GM18526 (cell line): ENCODE measurements at regions not wholly inside any gene's neighbourhood (a gene's known extent, or its start where the extent isn't known, plus 50 kb on each side); places are given as distances from the start of the nearest gene placed in this dataset.

Source experiments
- POLR2A ChIP-seq: IDR thresholded peaks from 3 replicates; pipeline ENCODE4 v1.6.1; 2011; ENCODE audit not compliant: insufficient read length; ENCODE audit errors: extremely low read depth

GRCh38 chr3:158950178-158950901, 148.5 kb downstream of the MFSD1 start:
- TF ChIP-seq POLR2A, result no peak

GRCh38 chr3:158953131-158953530, 151.3 kb downstream of the MFSD1 start:
- no peak for TF ChIP-seq POLR2A

GRCh38 chr3:158954420-158954819, 152.6 kb downstream of the MFSD1 start:
- no peak for TF ChIP-seq POLR2A

GRCh38 chr3:158958873-158959272, 157.0 kb downstream of the MFSD1 start:
- TF ChIP-seq POLR2A, result no peak

GRCh38 chr3:158961471-158961870, 159.6 kb downstream of the MFSD1 start:
- no peak for TF ChIP-seq POLR2A

- TF ChIP-seq POLR2A, result no peak
These were observed 160.1 kb downstream of the MFSD1 start for GRCh38 chr3:158961911-158962310.

- TF ChIP-seq POLR2A, result no peak
These were observed 168.2 kb downstream of the MFSD1 start for GRCh38 chr3:158970006-158970405.

GRCh38 chr3:158974904-158975303, 173.1 kb downstream of the MFSD1 start:
- no peak for TF ChIP-seq POLR2A

- no peak for TF ChIP-seq POLR2A
These were observed 175.1 kb downstream of the MFSD1 start for GRCh38 chr3:158976966-158977365.

GRCh38 chr3:158977497-158977896, 175.6 kb downstream of the MFSD1 start:
- no peak for TF ChIP-seq POLR2A

GRCh38 chr3:158983216-158984099, 181.6 kb downstream of the MFSD1 start:
- TF ChIP-seq POLR2A, result no peak

GRCh38 chr3:158991146-158991705, 189.4 kb downstream of the MFSD1 start:
- TF ChIP-seq POLR2A, result no peak

GRCh38 chr3:158992463-158992862, 190.6 kb downstream of the MFSD1 start:
- no peak for TF ChIP-seq POLR2A

GRCh38 chr3:158994386-158994785, 192.5 kb downstream of the MFSD1 start:
- no peak for TF ChIP-seq POLR2A

GRCh38 chr3:159001711-159002110, 199.9 kb downstream of the MFSD1 start:
- no peak for TF ChIP-seq POLR2A

GRCh38 chr3:159005137-159005536, 203.3 kb downstream of the MFSD1 start:
- TF ChIP-seq POLR2A, result no peak

GRCh38 chr3:159007331-159007730, 205.5 kb downstream of the MFSD1 start:
- TF ChIP-seq POLR2A, result no peak

GRCh38 chr3:159008401-159008800, 206.5 kb downstream of the MFSD1 start:
- TF ChIP-seq POLR2A, result no peak
